WTC11 (cell line): ENCODE measurements at regions not wholly inside any gene's neighbourhood (a gene's known extent, or its start where the extent isn't known, plus 50 kb on each side); places are given as distances from the start of the nearest gene placed in this dataset.

Experiments used
- ATAC-seq: fragments of 200-7000 bp; cut with Tn5 transposase; 2 replicates; pipeline ENCODE4 v1.10.0; 2021; ENCODE audit warnings: mild to moderate bottlenecking, moderate library complexity
- CTCF ChIA-PET: fragments of 300-600 bp; sonication (Branson Sonifier 250); formaldehyde crosslinking; loops from one replicate; lab custom pipeline; 2021; ENCODE audit warnings: antibody characterized with exemption; lab: Charles Lee
- POLR2A ChIA-PET: fragments of 350-600 bp; sonication (Branson Sonifier 250); formaldehyde crosslinking; loops from one replicate; lab custom pipeline; 2021; ENCODE audit warnings: antibody characterized with exemption; lab: Charles Lee
- DNase-seq: peaks from one replicate; pipeline ENCODE4 v3.0.0; 2021; ENCODE audit warnings: low spot score
- H3K27ac Mint-ChIP-seq: 2 replicates; pipeline ENCODE4 v1.8.0; 2021; ENCODE audit warnings: mixed read lengths
- H3K27me3 Mint-ChIP-seq: 2 replicates; pipeline ENCODE4 v1.8.0; 2021; ENCODE audit warnings: low read depth, mild to moderate bottlenecking, moderate library complexity, mixed read lengths
- H3K36me3 Mint-ChIP-seq: 2 replicates; pipeline ENCODE4 v1.8.0; 2021; ENCODE audit warnings: mixed read lengths
- H3K4me1 Mint-ChIP-seq: 2 replicates; pipeline ENCODE4 v1.8.0; 2022; ENCODE audit warnings: mixed read lengths
- H3K4me3 Mint-ChIP-seq: 2 replicates; pipeline ENCODE4 v1.8.0; 2021; ENCODE audit warnings: mild to moderate bottlenecking, moderate library complexity, mixed read lengths
- H3K9me3 Mint-ChIP-seq: 2 replicates; pipeline ENCODE4 v1.8.0; 2021; ENCODE audit warnings: mixed read lengths
- AR ChIP-seq: fragments of 250-450 bp; sonication (Bioruptor Pico); IDR thresholded peaks from 2 replicates; pipeline ENCODE4 v1.9.0; 2021; ENCODE audit warnings: mild to moderate bottlenecking
- CDX4 ChIP-seq: fragments of 250-450 bp; sonication (Bioruptor Pico); IDR thresholded peaks from 2 replicates; pipeline ENCODE4 v1.9.0; 2021; ENCODE audit warnings: moderate library complexity, mild to moderate bottlenecking, inconsistent platforms, borderline replicate concordance
- FOXP4 ChIP-seq: sonication (generic); formaldehyde crosslinking; IDR thresholded peaks from 2 replicates; pipeline ENCODE4 v1.8.0; 2022; ENCODE audit warnings: mild to moderate bottlenecking, missing genetic modification reagents
- GTF2I ChIP-seq: fragments of 250-450 bp; sonication (Bioruptor Pico); conservative IDR thresholded peaks from 2 replicates; pipeline ENCODE4 v1.4.0; 2021; ENCODE audit warnings: mild to moderate bottlenecking
- HMGA2 ChIP-seq: fragments of 250-450 bp; sonication (Bioruptor Pico); IDR thresholded peaks from 2 replicates; pipeline ENCODE4 v1.4.0; 2021; ENCODE audit warnings: mild to moderate bottlenecking, moderate library complexity
- MLX ChIP-seq: sonication (generic); formaldehyde crosslinking; IDR thresholded peaks from 2 replicates; pipeline ENCODE4 v1.8.1; 2023; ENCODE audit warnings: mild to moderate bottlenecking, missing genetic modification reagents, moderate library complexity
- MYBL2 ChIP-seq: sonication (generic); formaldehyde crosslinking; IDR thresholded peaks from 2 replicates; pipeline ENCODE4 v1.8.1; 2023; ENCODE audit warnings: mild to moderate bottlenecking, moderate library complexity, missing genetic modification reagents
- NR1H2 ChIP-seq: sonication (generic); formaldehyde crosslinking; IDR thresholded peaks from 2 replicates; pipeline ENCODE4 v1.9.0; 2021; ENCODE audit warnings: mild to moderate bottlenecking, moderate library complexity, missing genetic modification reagents
- TCF7 ChIP-seq: sonication (generic); formaldehyde crosslinking; IDR thresholded peaks from 2 replicates; pipeline ENCODE4 v1.8.0; 2022; ENCODE audit warnings: mild to moderate bottlenecking, low read depth, missing genetic modification reagents, moderate library complexity
- ZNF121 ChIP-seq: sonication (generic); formaldehyde crosslinking; IDR thresholded peaks from 2 replicates; pipeline ENCODE4 v1.8.0; 2023; ENCODE audit warnings: missing genetic modification reagents
- ZNF425 ChIP-seq: fragments of 250-450 bp; sonication (Bioruptor Pico); conservative IDR thresholded peaks from 2 replicates; pipeline ENCODE4 v1.9.0; 2021; ENCODE audit warnings: mild to moderate bottlenecking
- ZNF512 ChIP-seq: sonication (generic); formaldehyde crosslinking; IDR thresholded peaks from 2 replicates; pipeline ENCODE4 v1.8.1; 2022; ENCODE audit warnings: missing genetic modification reagents, borderline replicate concordance
- ZSCAN18 ChIP-seq: fragments of 250-450 bp; sonication (Bioruptor Pico); IDR thresholded peaks from 2 replicates; pipeline ENCODE4 v2.1.2; 2022; ENCODE audit warnings: mild to moderate bottlenecking, moderate library complexity

- TF ChIP-seq CDX4 (CRISPR knock-in tag), result no peak
- no peak for TF ChIP-seq ZSCAN18 (CRISPR knock-in tag)
- TF ChIP-seq ZNF512 (CRISPR knock-in tag), result no peak
Observed at GRCh38 chr10:79005126-79005810, 63.5 kb upstream of the ZMIZ1 start (continued).

- POLR2A ChIA-PET, result no interaction called here
- CTCF ChIA-PET, result no interaction called here
Observed at GRCh38 chr10:79007018-79007417, 61.7 kb upstream of the ZMIZ1 start.

More at GRCh38 chr10:79007018-79007417, 61.7 kb upstream of the ZMIZ1 start:
- DNase-seq, result no peak
- Mint-ChIP-seq H3K36me3 (no peaks in the 10 kb centered on the region), H3K27ac (no peak overlapping the region), H3K4me1 (0 out of 2 replicates have a peak, but pooled peaks cover 4% of the 10 kb centered on the region), H3K4me3 (no peak overlapping the region), H3K9me3 (no peaks in the 10 kb centered on the region), H3K27me3 (peaks cover 4% of the 10 kb centered on the region; the same call in 1 of the 2 replicates)
- TF ChIP-seq FOXP4, result no peak
- TF ChIP-seq MYBL2, result no peak
- TF ChIP-seq GTF2I (CRISPR knock-in tag), result no peak
- TF ChIP-seq ZNF425 (CRISPR knock-in tag), result no peak
- no peak for TF ChIP-seq HMGA2 (CRISPR knock-in tag)
- TF ChIP-seq NR1H2 (CRISPR knock-in tag), result no peak
- TF ChIP-seq TCF7, result no peak
- TF ChIP-seq MLX (CRISPR knock-in tag), result no peak
- no peak for TF ChIP-seq AR (CRISPR knock-in tag)
- TF ChIP-seq ZNF121, result no peak
- no peak for ATAC-seq
